SH-SY5Y (cell line): ENCODE measurements at regions not wholly inside any gene's neighbourhood (a gene's known extent, or its start where the extent isn't known, plus 50 kb on each side); places are given as distances from the start of the nearest gene placed in this dataset.

Experiments used
- GATA2 ChIP-seq: IDR thresholded peaks from 2 replicates; pipeline ENCODE4 v1.6.1; 2011; ENCODE audit warnings: mild to moderate bottlenecking, low read depth, low read length
- GATA3 ChIP-seq: IDR thresholded peaks from 2 replicates; pipeline ENCODE4 v1.6.1; 2011; ENCODE audit warnings: low read depth, mild to moderate bottlenecking, low read length, moderate library complexity

- TF ChIP-seq GATA3, result no peak
- TF ChIP-seq GATA2, result no peak; the same call in none of the 2 replicates
Measured at GRCh38 chr14:95440496-95440895, 76.0 kb downstream of the SYNE3 start.
